Gastroesophageal sphincter (tissue), 3 donors: ENCODE measurements at regions not wholly inside any gene's neighbourhood (a gene's known extent, or its start where the extent isn't known, plus 50 kb on each side); places are given as distances from the start of the nearest gene placed in this dataset.

Experiments
- CTCF ChIP-seq, 4 experiments: fragments of 200-600 bp in 2 of 4; fragments of 450-650 bp in 2 of 4; sonication (generic) in 1 of 4; IDR thresholded peaks; one replicate each; pipeline ENCODE4 v1.5.1; 2017 to 2019; ENCODE audit warnings: antibody characterized with exemption in 4 of 4, mild to moderate bottlenecking in 2 of 4, moderate library complexity in 2 of 4
- EP300 ChIP-seq: sonication (generic); formaldehyde crosslinking; IDR thresholded peaks from one replicate; pipeline ENCODE4 v1.6.1; 2017; ENCODE audit warnings: antibody characterized with exemption, mild to moderate bottlenecking
- POLR2AphosphoS5 ChIP-seq: sonication (generic); formaldehyde crosslinking; IDR thresholded peaks from one replicate; pipeline ENCODE4 v1.6.1; 2017; ENCODE audit warnings: antibody characterized with exemption

GRCh38 chr5:39850291-39850690 is 425.5 kb upstream of the DAB2 start:
- TF ChIP-seq CTCF (IDR thresholded peaks at IDR 0.05) (no peak), EP300 (no peak), POLR2AphosphoS5 (no peak)
